Mesendoderm (in vitro differentiated cells): ENCODE measurements at regions not wholly inside any gene's neighbourhood (a gene's known extent, or its start where the extent isn't known, plus 50 kb on each side); places are given as distances from the start of the nearest gene placed in this dataset.

Source experiments
- DNase-seq: peaks from one replicate; pipeline ENCODE4 v3.0.0; 2013
- H2AK5ac ChIP-seq: 2 replicates; pipeline ENCODE4 v1.6.1; 2013; ENCODE audit warnings: low read length, inconsistent platforms
- H2BK120ac ChIP-seq: 2 replicates; pipeline ENCODE4 v1.6.1; 2013; ENCODE audit warnings: low read depth, mild to moderate bottlenecking, low read length, moderate library complexity, mixed read lengths
- H2BK15ac ChIP-seq: replicated peaks from 2 replicates; pipeline ENCODE4 v1.6.1; 2013; ENCODE audit warnings: low read depth, mild to moderate bottlenecking, moderate library complexity
- H2BK5ac ChIP-seq: 2 replicates; pipeline ENCODE4 v1.6.1; 2013; ENCODE audit warnings: low read length, inconsistent platforms
- H3K18ac ChIP-seq: 2 replicates; pipeline ENCODE4 v1.6.1; 2013; ENCODE audit warnings: mild to moderate bottlenecking, low read length, mixed read lengths
- H3K23ac ChIP-seq: one replicate; pipeline ENCODE4 v1.6.1; 2013; ENCODE audit warnings: low read length
- H3K27ac ChIP-seq: 2 replicates; pipeline ENCODE4 v1.5.1; 2013; ENCODE audit warnings: low read depth, mild to moderate bottlenecking, inconsistent platforms, low read length, moderate library complexity
- H3K27me3 ChIP-seq: 2 replicates; pipeline ENCODE4 v1.6.1; 2013; ENCODE audit warnings: low read length, control low read depth, mild to moderate bottlenecking, inconsistent platforms; ENCODE audit not compliant: insufficient read depth, poor library complexity
- H3K36me3 ChIP-seq: 2 replicates; pipeline ENCODE4 v1.6.1; 2013; ENCODE audit warnings: low read length, inconsistent platforms; ENCODE audit not compliant: control insufficient read depth, insufficient read depth
- H3K4ac ChIP-seq: one replicate; pipeline ENCODE4 v1.6.1; 2013; ENCODE audit warnings: low read depth, mild to moderate bottlenecking, low read length, moderate library complexity
- H3K4me1 ChIP-seq: 2 replicates; pipeline ENCODE4 v1.6.1; 2013; ENCODE audit warnings: low read depth, low read length, inconsistent platforms; ENCODE audit not compliant: control insufficient read depth
- H3K4me2 ChIP-seq: 2 replicates; pipeline ENCODE4 v1.6.1; 2013; ENCODE audit warnings: low read length
- H3K4me3 ChIP-seq: 2 replicates; pipeline ENCODE4 v1.5.1; 2013; ENCODE audit warnings: mild to moderate bottlenecking, low read length
- H3K56ac ChIP-seq: one replicate; pipeline ENCODE4 v1.6.1; 2013; ENCODE audit warnings: low read length
- H3K79me1 ChIP-seq: 2 replicates; pipeline ENCODE4 v1.6.1; 2013; ENCODE audit warnings: low read length, inconsistent platforms
- H3K79me2 ChIP-seq: 2 replicates; pipeline ENCODE4 v1.6.1; 2013; ENCODE audit warnings: mild to moderate bottlenecking, low read length; ENCODE audit not compliant: control insufficient read depth, insufficient read depth
- H3K9ac ChIP-seq: 2 replicates; pipeline ENCODE4 v1.6.1; 2013; ENCODE audit warnings: low read length, inconsistent platforms
- H4K5ac ChIP-seq: one replicate; pipeline ENCODE4 v1.6.1; 2013; ENCODE audit warnings: low read length
- H4K8ac ChIP-seq: one replicate; pipeline ENCODE4 v1.6.1; 2013; ENCODE audit warnings: low read depth, mild to moderate bottlenecking, control low read depth, low read length, moderate library complexity
- WGBS: extraction: QIAGEN DNeasy Blood & Tissue Kit; methylation state at CpG from one replicate; pipeline ENCODE4 v1.1.7; 2013; ENCODE audit warnings: low lambda C conversion rate, missing lambda C conversion rate; ENCODE audit not compliant: insufficient coverage; ENCODE audit errors: extremely low coverage; 5-methylcytosine and 5-hydroxymethylcytosine counted together

DNA sequence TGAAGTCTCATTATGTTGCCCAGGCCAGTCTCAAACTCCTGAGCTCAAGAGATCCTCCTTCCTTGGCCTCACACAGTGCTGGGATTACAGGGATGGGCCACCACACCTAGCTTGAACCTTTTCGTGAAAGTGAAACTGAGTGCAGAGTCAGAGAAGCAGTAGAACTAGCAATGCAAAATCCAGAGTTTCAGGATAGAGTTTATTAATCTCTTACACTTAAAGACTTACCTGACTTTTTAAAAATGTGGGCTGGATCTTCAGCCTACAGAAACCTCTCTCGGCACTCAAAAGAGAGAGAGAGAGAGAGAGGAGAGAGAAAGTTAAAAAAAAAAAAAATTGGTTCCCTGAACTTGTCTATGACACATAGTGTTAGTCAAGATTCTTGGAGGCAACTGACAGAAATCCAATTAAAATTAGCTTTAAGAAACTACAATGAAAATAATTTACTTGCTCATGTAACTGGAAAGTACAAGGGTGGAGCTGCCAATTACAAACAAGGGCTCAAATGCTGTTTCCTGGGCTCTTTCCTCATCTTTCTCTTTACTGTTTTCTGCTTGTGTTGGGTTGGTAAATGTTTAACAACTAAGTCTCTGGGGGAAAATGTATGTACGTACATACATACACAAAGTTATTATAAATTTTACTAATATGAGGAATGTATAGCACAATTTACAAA is 98.1 kb upstream of the CERS6 start:
- DNase-seq: no peak
- no peak overlapping the region for H3K56ac ChIP-seq
- H3K18ac ChIP-seq: no peak overlapping the region
- no peak overlapping the region for H3K4ac ChIP-seq
- H3K36me3 ChIP-seq: no peaks in the 10 kb centered on the region
- H3K23ac ChIP-seq: no peak overlapping the region
- H4K8ac ChIP-seq: no peak overlapping the region
- H3K9ac ChIP-seq: no peak overlapping the region
- no CpG with 5 or more reads among the region's 3 CpGs for WGBS
- H2BK120ac ChIP-seq: no peak overlapping the region
- H3K27me3 ChIP-seq: no peaks in the 10 kb centered on the region
- H3K79me2 ChIP-seq: no peaks in the 10 kb centered on the region
- H3K79me1 ChIP-seq: no peaks in the 10 kb centered on the region
- H2AK5ac ChIP-seq: no peak overlapping the region
- no peak overlapping the region for H4K5ac ChIP-seq
- H3K27ac ChIP-seq: no peak overlapping the region
- no peak overlapping the region for H2BK15ac ChIP-seq
- H2BK5ac ChIP-seq: no peak overlapping the region
- no peaks in the 10 kb centered on the region for H3K4me1 ChIP-seq
- no peak overlapping the region for H3K4me3 ChIP-seq
- no peak overlapping the region for H3K4me2 ChIP-seq

- no peak overlapping the region for H3K18ac ChIP-seq
- H3K23ac ChIP-seq: no peak overlapping the region
- H2BK120ac ChIP-seq: no peak overlapping the region
- H2BK15ac ChIP-seq: no peak overlapping the region
- H3K4me1 ChIP-seq: no peaks in the 10 kb centered on the region
- H3K36me3 ChIP-seq: no peaks in the 10 kb centered on the region
- no peak overlapping the region for H3K9ac ChIP-seq
- no peak overlapping the region for H3K4me2 ChIP-seq
- H4K8ac ChIP-seq: no peak overlapping the region
- no peak overlapping the region for H4K5ac ChIP-seq
- H2BK5ac ChIP-seq: no peak overlapping the region
- WGBS: no CpG with 5 or more reads among the region's 1 CpG
- no peak overlapping the region for H3K27ac ChIP-seq
- no peak overlapping the region for H2AK5ac ChIP-seq
- no peaks in the 10 kb centered on the region for H3K79me2 ChIP-seq
- no peaks in the 10 kb centered on the region for H3K79me1 ChIP-seq
- no peak overlapping the region for H3K4ac ChIP-seq
- no peak overlapping the region for H3K4me3 ChIP-seq
- H3K27me3 ChIP-seq: no peaks in the 10 kb centered on the region
- no peak overlapping the region for H3K56ac ChIP-seq
- no peak for DNase-seq
These were observed 97.0 kb upstream of the CERS6 start for GRCh38 chr2:168359082-168359481.

GRCh38 chr2:168363347-168364092 is 92.6 kb upstream of the CERS6 start:
- no peak overlapping the region for H2BK15ac ChIP-seq
- H3K56ac ChIP-seq: no peak overlapping the region
- WGBS: no CpG with 5 or more reads among the region's 4 CpGs

GRCh38 chr2:168365094-168365621 is 90.9 kb upstream of the CERS6 start:
- Histone ChIP-seq H3K79me1 (no peaks in the 10 kb centered on the region), H3K4ac (no peak overlapping the region), H3K4me1 (no peaks in the 10 kb centered on the region), H4K8ac (no peak overlapping the region), H3K79me2 (no peaks in the 10 kb centered on the region), H2AK5ac (no peak overlapping the region), H3K36me3 (no peaks in the 10 kb centered on the region), H2BK5ac (no peak overlapping the region), H3K23ac (no peak overlapping the region), H3K4me2 (no peak overlapping the region), H4K5ac (no peak overlapping the region), H2BK15ac (no peak overlapping the region), H3K4me3 (no peak overlapping the region), H3K9ac (no peak overlapping the region), H3K27ac (no peak overlapping the region), H3K18ac (no peak overlapping the region), H2BK120ac (no peak overlapping the region), H3K56ac (no peak overlapping the region), H3K27me3 (no peaks in the 10 kb centered on the region)
- 100% methylated on average over 1 of the region's 6 CpGs for WGBS
- DNase-seq: no peak

More at GRCh38 chr2:168363347-168364092, 92.6 kb upstream of the CERS6 start:
- no peak overlapping the region for H3K4me2 ChIP-seq
- H4K8ac ChIP-seq: no peak overlapping the region
- H2BK5ac ChIP-seq: no peak overlapping the region
- no peak overlapping the region for H3K4ac ChIP-seq
- H3K36me3 ChIP-seq: no peaks in the 10 kb centered on the region
- H3K9ac ChIP-seq: no peak overlapping the region
- no peaks in the 10 kb centered on the region for H3K79me2 ChIP-seq
- H3K79me1 ChIP-seq: no peaks in the 10 kb centered on the region
- no peak overlapping the region for H3K18ac ChIP-seq
- DNase-seq: no peak
- H3K4me1 ChIP-seq: no peaks in the 10 kb centered on the region
- H3K27me3 ChIP-seq: no peaks in the 10 kb centered on the region
- no peak overlapping the region for H3K4me3 ChIP-seq
- no peak overlapping the region for H3K27ac ChIP-seq
- H2AK5ac ChIP-seq: no peak overlapping the region
- no peak overlapping the region for H2BK120ac ChIP-seq
- no peak overlapping the region for H3K23ac ChIP-seq
- no peak overlapping the region for H4K5ac ChIP-seq

DNA sequence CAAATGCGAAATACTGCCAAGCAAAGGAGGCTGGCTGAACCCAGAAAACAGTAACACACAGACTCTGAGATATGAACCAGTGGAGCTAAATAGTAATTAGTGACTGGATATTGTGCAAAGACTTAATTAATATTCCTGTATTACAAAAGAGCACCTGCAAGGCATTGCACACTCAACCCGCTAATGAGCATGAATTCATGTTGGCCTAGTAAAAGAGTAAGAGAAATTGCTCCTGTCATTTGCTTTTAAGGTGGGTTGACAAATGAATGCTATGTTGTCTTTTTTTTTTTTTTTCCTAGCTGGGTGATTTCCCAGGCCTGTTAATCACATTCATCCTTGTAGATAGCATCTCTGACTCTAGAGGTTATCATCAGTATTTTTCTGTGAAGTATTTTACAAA is 87.0 kb upstream of the CERS6 start:
- no peak overlapping the region for H3K56ac ChIP-seq
- H2BK5ac ChIP-seq: no peak overlapping the region
- no peak overlapping the region for H3K9ac ChIP-seq
- no peaks in the 10 kb centered on the region for H3K4me1 ChIP-seq
- DNase-seq: no peak
- H2BK120ac ChIP-seq: no peak overlapping the region
- H3K4me2 ChIP-seq: no peak overlapping the region
- H3K36me3 ChIP-seq: no peaks in the 10 kb centered on the region
- no peaks in the 10 kb centered on the region for H3K27me3 ChIP-seq
- no peak overlapping the region for H3K18ac ChIP-seq
- H3K4ac ChIP-seq: no peak overlapping the region
- H3K27ac ChIP-seq: no peak overlapping the region
- no peak overlapping the region for H2AK5ac ChIP-seq
- H3K4me3 ChIP-seq: no peak overlapping the region
- WGBS: no CpG with 5 or more reads among the region's 2 CpGs
- no peak overlapping the region for H2BK15ac ChIP-seq
- no peaks in the 10 kb centered on the region for H3K79me1 ChIP-seq
- H4K8ac ChIP-seq: no peak overlapping the region
- H4K5ac ChIP-seq: no peak overlapping the region
- no peak overlapping the region for H3K23ac ChIP-seq
- H3K79me2 ChIP-seq: no peaks in the 10 kb centered on the region
